DMS 273 (cell line): ENCODE measurements at regions not wholly inside any gene's neighbourhood (a gene's known extent, or its start where the extent isn't known, plus 50 kb on each side); places are given as distances from the start of the nearest gene placed in this dataset.
"Not testable (repeated sequence)": the region's sequence is repeated elsewhere in the genome, so short reads cannot be mapped to it uniquely, and the experiment has no call there.

Experiments used
- DNase-seq: peaks from one replicate; lab custom pipeline; 2025; ENCODE audit not compliant: unreplicated experiment; lab: John Stamatoyannopoulos, UW

GRCh38 chr17:31630866-31631265, 228.2 kb downstream of the COPRS start:
- DNase-seq = not testable (repeated sequence)

GRCh38 chr17:31629696-31630470, 229.2 kb downstream of the COPRS start:
- peak; percentile 97 for DNase-seq

GRCh38 chr17:31627960-31628359, 231.1 kb downstream of the COPRS start:
- no peak for DNase-seq

GRCh38 chr17:31623990-31624389, 232.5 kb downstream of the RAB11FIP4 start:
- no peak for DNase-seq

GRCh38 chr17:31622500-31622899, 231.0 kb downstream of the RAB11FIP4 start:
- DNase-seq = no peak

- no peak for DNase-seq
Measured at GRCh38 chr17:31621566-31621965, 230.1 kb downstream of the RAB11FIP4 start.

GRCh38 chr17:31611053-31611452, 219.6 kb downstream of the RAB11FIP4 start:
- DNase-seq = not testable (repeated sequence)

- DNase-seq = no peak
Measured at GRCh38 chr17:31609996-31610910, 218.8 kb downstream of the RAB11FIP4 start.

GRCh38 chr17:31609331-31609730, 217.9 kb downstream of the RAB11FIP4 start:
- DNase-seq = no peak

GRCh38 chr17:31608659-31609254, 217.3 kb downstream of the RAB11FIP4 start:
- DNase-seq = no peak

GRCh38 chr17:31605761-31606160, 214.3 kb downstream of the RAB11FIP4 start:
- no peak for DNase-seq

- no peak for DNase-seq
Measured at GRCh38 chr17:31604936-31605335, 213.5 kb downstream of the RAB11FIP4 start.

GRCh38 chr17:31600144-31600543, 208.7 kb downstream of the RAB11FIP4 start:
- not testable (repeated sequence) for DNase-seq

GRCh38 chr17:31598921-31599571, 207.6 kb downstream of the RAB11FIP4 start:
- DNase-seq = no peak

- DNase-seq = no peak
Measured at GRCh38 chr17:31598399-31598782, 206.9 kb downstream of the RAB11FIP4 start.

GRCh38 chr17:31597646-31598398, 206.3 kb downstream of the RAB11FIP4 start:
- no peak for DNase-seq

- DNase-seq = peak; percentile 59
Measured at GRCh38 chr17:31596382-31597323, 205.2 kb downstream of the RAB11FIP4 start.

- DNase-seq = no peak
Measured at GRCh38 chr17:31595666-31596381, 204.3 kb downstream of the RAB11FIP4 start.

- DNase-seq = no peak
Measured at GRCh38 chr17:31595076-31595475, 203.6 kb downstream of the RAB11FIP4 start.
